ENCODE measurements at regions not wholly inside any gene's neighbourhood (a gene's known extent, or its start where the extent isn't known, plus 50 kb on each side); places are given as distances from the start of the nearest gene placed in this dataset.

GRCh38 chr1:60449876-60450275 is 376.3 kb upstream of the C1orf87 start:
- TF ChIP-seq CTCF (IDR thresholded peaks at IDR 0.05; ENCODE audit: borderline replicate concordance, extremely low read depth, insufficient read depth) = no peak
- Histone ChIP-seq H3K9ac (ENCODE audit: low read length in 3 of 3) (no peak overlapping the region), H3K9me3 (ENCODE audit: control insufficient read depth in 2 of 3, insufficient read depth in 1 of 3, low read length in 3 of 3) (no peaks in the 10 kb centered on the region), H3K36me3 (ENCODE audit: control insufficient read depth in 2 of 3, insufficient read depth in 3 of 3, low read length in 3 of 3) (no peaks in the 10 kb centered on the region), H3K4me3 (ENCODE audit: low read length in 3 of 3) (no peak overlapping the region), H3K4me1 (ENCODE audit: control insufficient read depth in 2 of 3, insufficient read depth in 2 of 3, low read depth in 1 of 3, low read length in 3 of 3) (no peaks in the 10 kb centered on the region), H3K27ac (ENCODE audit: low read depth in 2 of 2, low read length in 2 of 2) (no peak overlapping the region), H3K27me3 (ENCODE audit: control insufficient read depth, insufficient read depth, low read length) (no peaks in the 10 kb centered on the region)
- intact Hi-C loops (cut with DNase I) = no loop called here
- FAIRE-seq (no peak), DNase-seq (no peak)

GRCh38 chr1:60448850-60449249 is 375.3 kb upstream of the C1orf87 start:
- Histone ChIP-seq H3K9me3 (ENCODE audit: control insufficient read depth in 2 of 3, insufficient read depth in 1 of 3, low read length in 3 of 3) (no peaks in the 10 kb centered on the region), H3K36me3 (ENCODE audit: control insufficient read depth in 2 of 3, insufficient read depth in 3 of 3, low read length in 3 of 3) (no peaks in the 10 kb centered on the region), H3K9ac (ENCODE audit: low read length in 3 of 3) (no peak overlapping the region), H3K4me3 (ENCODE audit: low read length in 3 of 3) (no peak overlapping the region), H3K4me1 (ENCODE audit: control insufficient read depth in 2 of 3, insufficient read depth in 2 of 3, low read depth in 1 of 3, low read length in 3 of 3) (no peaks in the 10 kb centered on the region), H3K27ac (ENCODE audit: low read depth in 2 of 2, low read length in 2 of 2) (no peak overlapping the region), H3K27me3 (ENCODE audit: control insufficient read depth, insufficient read depth, low read length) (no peaks in the 10 kb centered on the region)
- no peak for FAIRE-seq
- TF ChIP-seq CTCF (IDR thresholded peaks at IDR 0.05; ENCODE audit: borderline replicate concordance, extremely low read depth, insufficient read depth) = no peak
- DNase-seq = no peak
- intact Hi-C loops (cut with DNase I) = no loop called here

GRCh38 chr1:60444680-60445079 is 371.1 kb upstream of the C1orf87 start:
- Histone ChIP-seq H3K9me3 (ENCODE audit: control insufficient read depth in 2 of 3, insufficient read depth in 1 of 3, low read length in 3 of 3) (no peaks in the 10 kb centered on the region), H3K27me3 (ENCODE audit: control insufficient read depth, insufficient read depth, low read length) (no peaks in the 10 kb centered on the region), H3K27ac (ENCODE audit: low read depth in 2 of 2, low read length in 2 of 2) (no peak overlapping the region), H3K9ac (ENCODE audit: low read length in 3 of 3) (no peak overlapping the region), H3K4me1 (ENCODE audit: control insufficient read depth in 2 of 3, insufficient read depth in 2 of 3, low read depth in 1 of 3, low read length in 3 of 3) (no peaks in the 10 kb centered on the region), H3K4me3 (ENCODE audit: low read length in 3 of 3) (no peak overlapping the region), H3K36me3 (ENCODE audit: control insufficient read depth in 2 of 3, insufficient read depth in 3 of 3, low read length in 3 of 3) (no peaks in the 10 kb centered on the region)
- intact Hi-C loops (cut with DNase I) = no loop called here
- FAIRE-seq (no peak), DNase-seq (no peak)
- TF ChIP-seq CTCF (IDR thresholded peaks at IDR 0.05; ENCODE audit: borderline replicate concordance, extremely low read depth, insufficient read depth) = no peak

- no peak for FAIRE-seq
- intact Hi-C loops (cut with DNase I) = no loop called here
These were observed 362.6 kb upstream of the C1orf87 start for GRCh38 chr1:60436186-60436585.

More at GRCh38 chr1:60436186-60436585, 362.6 kb upstream of the C1orf87 start:
- Histone ChIP-seq H3K36me3 (ENCODE audit: control insufficient read depth in 2 of 3, insufficient read depth in 3 of 3, low read length in 3 of 3) (no peaks in the 10 kb centered on the region), H3K27me3 (ENCODE audit: control insufficient read depth, insufficient read depth, low read length) (no peaks in the 10 kb centered on the region), H3K4me3 (ENCODE audit: low read length in 3 of 3) (no peak overlapping the region), H3K27ac (ENCODE audit: low read depth in 2 of 2, low read length in 2 of 2) (no peak overlapping the region), H3K9ac (ENCODE audit: low read length in 3 of 3) (no peak overlapping the region), H3K9me3 (ENCODE audit: control insufficient read depth in 2 of 3, insufficient read depth in 1 of 3, low read length in 3 of 3) (no peaks in the 10 kb centered on the region), H3K4me1 (ENCODE audit: control insufficient read depth in 2 of 3, insufficient read depth in 2 of 3, low read depth in 1 of 3, low read length in 3 of 3) (no peaks in the 10 kb centered on the region)
- no peak for DNase-seq
- TF ChIP-seq CTCF (IDR thresholded peaks at IDR 0.05; ENCODE audit: borderline replicate concordance, extremely low read depth, insufficient read depth) = no peak
